ENCODE measurements at regions not wholly inside any gene's neighbourhood (a gene's known extent, or its start where the extent isn't known, plus 50 kb on each side); places are given as distances from the start of the nearest gene placed in this dataset.

GRCh38 chr6:2503816-2504494 is 246.8 kb downstream of the MYLK4 start:
- no peak for DNase-seq (ENCODE audit: low spot score)

GRCh38 chr6:2502998-2503674 is 247.6 kb downstream of the MYLK4 start:
- DNase-seq (ENCODE audit: low spot score): no peak

- DNase-seq (ENCODE audit: low spot score): no peak
These were observed 248.4 kb downstream of the MYLK4 start for GRCh38 chr6:2502096-2502997.

GRCh38 chr6:2497922-2498623 is 252.6 kb downstream of the MYLK4 start:
- no peak for DNase-seq (ENCODE audit: low spot score)

- no peak for DNase-seq (ENCODE audit: low spot score)
These were observed 250.9 kb upstream of the GMDS start for GRCh38 chr6:2496291-2496690.

GRCh38 chr6:2492686-2493523 is 247.5 kb upstream of the GMDS start:
- DNase-seq (ENCODE audit: low spot score): no peak

GRCh38 chr6:2491137-2491536 is 245.7 kb upstream of the GMDS start:
- DNase-seq (ENCODE audit: low spot score): no peak

GRCh38 chr6:2488578-2488977 is 243.2 kb upstream of the GMDS start:
- no peak for DNase-seq (ENCODE audit: low spot score)

- DNase-seq (ENCODE audit: low spot score): no peak
These were observed 239.7 kb upstream of the GMDS start for GRCh38 chr6:2485116-2485515.

GRCh38 chr6:2482773-2483172 is 237.4 kb upstream of the GMDS start:
- no peak for DNase-seq (ENCODE audit: low spot score)

- no peak for DNase-seq (ENCODE audit: low spot score)
These were observed 235.9 kb upstream of the GMDS start for GRCh38 chr6:2481307-2481706.

GRCh38 chr6:2480267-2480966 is 235.0 kb upstream of the GMDS start:
- DNase-seq (ENCODE audit: low spot score): no peak

GRCh38 chr6:2478200-2478599 is 232.8 kb upstream of the GMDS start:
- no peak for DNase-seq (ENCODE audit: low spot score)

- no peak for DNase-seq (ENCODE audit: low spot score)
These were observed 232.3 kb upstream of the GMDS start for GRCh38 chr6:2477666-2478065.

GRCh38 chr6:2477250-2477649 is 231.8 kb upstream of the GMDS start:
- no peak for DNase-seq (ENCODE audit: low spot score)

- DNase-seq (ENCODE audit: low spot score): no peak
These were observed 231.0 kb upstream of the GMDS start for GRCh38 chr6:2476376-2476775.

GRCh38 chr6:2471472-2471871 is 226.1 kb upstream of the GMDS start:
- no peak for DNase-seq (ENCODE audit: low spot score)

GRCh38 chr6:2469428-2469827 is 224.0 kb upstream of the GMDS start:
- no peak for DNase-seq (ENCODE audit: low spot score)

GRCh38 chr6:2468601-2468955 is 223.2 kb upstream of the GMDS start:
- DNase-seq (ENCODE audit: low spot score): no peak

- DNase-seq (ENCODE audit: low spot score): no peak
These were observed 222.7 kb upstream of the GMDS start for GRCh38 chr6:2467929-2468600.
